ENCODE measurements at regions not wholly inside any gene's neighbourhood (a gene's known extent, or its start where the extent isn't known, plus 50 kb on each side); places are given as distances from the start of the nearest gene placed in this dataset. TPM values are rescaled to one million over a fixed set of nuclear protein-coding genes. Genes with fewer than 3 reads are reported as not detected.
"Not testable (repeated sequence)": the region's sequence is repeated elsewhere in the genome, so short reads cannot be mapped to it uniquely, and the experiment has no call there.

DNA sequence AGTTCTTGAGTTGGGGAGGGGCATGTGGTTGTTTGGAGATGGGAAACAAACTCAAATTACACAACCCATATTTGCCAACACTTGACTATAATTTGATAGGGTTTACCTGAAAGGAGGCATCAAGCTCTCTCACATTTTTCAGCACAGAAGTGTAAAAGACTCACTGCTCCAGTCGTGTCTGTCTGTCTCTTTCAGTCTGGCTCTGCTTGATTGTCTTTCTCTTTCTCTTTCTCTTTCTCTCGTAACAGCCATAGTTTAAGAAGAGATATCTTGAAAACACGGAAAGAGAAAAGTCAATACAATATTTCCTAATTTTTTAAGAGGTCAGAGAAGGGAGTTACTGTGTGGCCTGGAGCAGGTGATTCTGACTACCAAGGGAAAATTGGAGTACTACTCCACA, 413.6 kb upstream of the CXorf51A start:
- no peak for DNase-seq (ENCODE audit: low read depth)

DNA sequence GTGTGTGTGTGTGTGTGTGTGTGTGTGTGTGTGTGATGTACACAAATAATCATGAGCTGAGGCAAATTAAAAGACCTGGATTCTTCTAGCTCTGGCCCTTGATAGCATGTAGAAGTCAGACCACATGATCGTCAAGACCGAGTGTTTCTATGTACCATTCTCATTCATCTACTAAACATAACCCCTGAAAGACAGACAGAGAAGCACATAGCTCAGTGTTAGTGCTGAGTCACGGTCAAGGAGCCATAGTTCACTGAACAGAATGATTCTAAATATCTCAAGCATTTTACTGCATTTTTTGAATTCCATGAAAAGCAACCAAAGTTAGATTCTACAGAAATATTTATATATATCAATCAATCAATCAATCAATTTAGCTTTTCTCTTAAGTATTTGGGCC, 412.3 kb upstream of the CXorf51A start:
- no peak for DNase-seq (ENCODE audit: low read depth)

DNA sequence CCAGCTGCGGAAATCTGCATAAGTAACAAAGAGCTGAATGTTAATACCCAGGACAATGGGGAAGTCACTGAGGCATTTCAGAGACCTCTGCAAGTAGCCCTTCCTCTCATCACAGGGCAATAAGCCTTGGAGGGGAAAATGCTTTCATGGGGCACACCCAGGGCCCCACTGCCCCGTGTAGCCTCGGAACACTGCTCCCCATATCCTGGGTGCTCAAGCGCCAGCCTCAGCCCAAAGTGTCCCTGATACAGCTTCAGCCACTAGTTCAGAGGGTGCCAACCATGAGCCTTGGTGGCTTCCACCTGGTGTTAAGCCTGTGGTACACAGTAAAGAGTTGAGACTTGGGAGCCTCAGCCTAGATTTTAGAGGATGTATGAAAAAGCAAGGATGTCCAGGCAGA, 402.8 kb upstream of the CXorf51A start:
- DNase-seq (ENCODE audit: low read depth), result no peak

DNA sequence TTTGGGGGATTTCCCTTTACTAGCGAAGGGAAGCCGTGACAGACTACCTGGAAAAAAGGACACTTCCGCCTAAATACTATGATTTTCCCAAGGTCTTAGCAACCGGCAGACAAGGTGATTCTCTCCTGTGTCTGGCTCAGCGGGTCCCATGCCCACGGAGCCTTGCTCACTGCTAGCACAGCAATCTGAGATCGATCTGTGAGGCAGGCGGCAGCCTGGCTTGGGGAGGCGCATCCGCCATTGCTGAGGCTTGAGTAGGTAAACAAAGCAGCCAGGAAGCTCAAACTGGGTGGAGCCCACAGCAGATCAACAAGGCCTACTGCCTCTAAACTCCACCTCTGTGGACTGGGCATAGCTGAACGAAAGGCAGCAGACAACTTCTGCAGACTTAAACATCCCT, 385.9 kb upstream of the CXorf51A start:
- DNase-seq (ENCODE audit: low read depth), result not testable (repeated sequence)

DNA sequence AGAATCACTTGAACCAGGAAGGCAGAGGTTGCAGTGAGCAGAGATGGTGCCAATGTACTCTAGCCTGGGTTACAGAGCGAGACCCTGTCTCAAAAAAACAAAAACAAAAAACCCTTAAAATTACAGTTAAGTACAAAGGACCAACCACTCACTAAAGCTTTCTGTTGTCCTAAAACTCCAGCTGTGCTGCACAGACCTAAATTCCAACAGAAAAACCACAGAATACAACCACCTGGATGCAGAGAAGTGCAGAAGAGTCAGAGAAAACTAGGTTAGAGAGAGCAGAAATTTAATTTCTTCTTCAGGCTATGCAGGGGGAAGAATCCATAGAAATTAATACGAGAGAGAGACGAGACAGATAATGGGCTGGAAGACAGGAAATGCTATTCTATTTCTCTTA, 376.8 kb upstream of the CXorf51A start:
- no peak for DNase-seq (ENCODE audit: low read depth)

DNA sequence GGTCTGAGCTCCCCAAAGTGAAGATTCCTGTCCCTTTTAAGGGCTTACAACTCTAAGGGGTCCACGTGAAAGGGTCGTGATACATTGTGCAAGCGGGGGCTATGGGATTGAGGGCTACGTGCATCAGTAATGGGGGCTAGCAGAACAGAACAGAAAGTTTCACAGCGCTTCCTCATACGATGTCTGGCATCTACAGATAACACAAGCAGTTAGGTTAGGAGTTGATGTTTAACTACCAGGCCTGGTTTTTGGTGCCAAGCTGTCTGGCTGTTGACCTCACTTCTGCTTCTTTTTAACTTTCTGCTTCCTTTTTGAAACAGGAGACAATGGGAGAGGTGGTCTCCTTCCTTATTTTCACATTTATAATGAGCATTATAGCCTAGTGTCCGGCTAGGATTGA, 368.6 kb upstream of the CXorf51A start:
- DNase-seq (ENCODE audit: low read depth), result no peak

DNA sequence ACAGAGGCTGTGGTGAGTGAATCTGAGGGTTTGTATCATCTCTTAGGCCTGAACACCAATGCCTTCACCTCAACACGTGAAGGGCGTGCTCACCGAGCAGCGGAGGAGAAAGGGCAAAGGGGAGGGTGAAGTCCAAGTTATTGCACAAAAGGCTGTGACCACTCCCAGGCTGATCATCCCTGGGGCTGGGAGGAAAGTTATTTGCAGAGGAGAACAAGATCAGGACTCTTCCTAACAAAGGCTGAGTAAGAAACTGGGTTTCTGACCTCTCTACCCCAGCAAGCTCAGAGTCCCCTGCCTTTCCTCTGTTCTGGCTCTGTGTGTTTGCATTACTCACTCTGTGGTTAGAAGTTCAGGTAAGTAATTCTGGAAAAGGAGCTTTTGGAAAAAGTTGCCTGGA, 366.3 kb upstream of the CXorf51A start:
- peak; percentile 55 for DNase-seq (ENCODE audit: low read depth)

- no peak for DNase-seq (ENCODE audit: low read depth)
These were observed 365.1 kb upstream of the CXorf51A start for GRCh38 chrX:147179625-147180024.

DNA sequence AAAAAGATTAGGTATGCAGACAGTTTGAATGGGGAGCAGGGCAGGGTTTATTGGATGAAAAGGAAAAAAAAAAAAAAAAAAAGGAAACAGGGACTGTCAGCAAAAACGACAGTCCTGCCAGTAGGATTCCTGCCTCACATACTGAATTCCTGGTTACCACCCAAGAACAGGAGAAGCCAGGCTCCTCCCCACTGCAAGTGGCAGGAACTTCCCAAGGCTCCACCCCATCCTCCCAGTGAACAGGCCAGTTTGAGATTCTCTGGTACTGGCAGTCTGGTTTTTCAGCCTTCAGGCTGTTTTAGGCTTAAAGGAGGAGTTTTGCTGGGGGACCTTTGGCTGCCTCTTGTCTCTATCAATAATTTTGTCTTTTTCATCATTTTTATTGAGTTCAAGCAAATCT, 360.0 kb upstream of the CXorf51A start:
- no peak for DNase-seq (ENCODE audit: low read depth)

GRCh38 chrX:147173594-147173993, 359.1 kb upstream of the CXorf51A start:
- DNase-seq (ENCODE audit: low read depth), result no peak

- no peak for DNase-seq (ENCODE audit: low read depth)
These were observed 356.4 kb upstream of the CXorf51A start for GRCh38 chrX:147170993-147171392.

Small RNAs in the stretch of these regions (small RNA-seq; reads per million reads assigned to genes)
- not detected for gene MIR513A1
- gene MIR513A2, result not detected
- not detected for gene MIR513B
- gene MIR513C, result not detected

Data from HT1080 (cell line).